Spinal cord (tissue), 9 donors: ENCODE measurements at regions not wholly inside any gene's neighbourhood (a gene's known extent, or its start where the extent isn't known, plus 50 kb on each side); places are given as distances from the start of the nearest gene placed in this dataset.
A peak's percentile ranks its signal among the peaks of the same experiment; 100 is the strongest.
"Not testable (repeated sequence)": the region's sequence is repeated elsewhere in the genome, so short reads cannot be mapped to it uniquely, and the experiment has no call there.

ENCODE experiments used
- DNase-seq, 6 donors: peaks; one replicate each; pipeline versions ENCODE4 v3.0.0 to v3.0.0-alpha.2; 2013 to 2015; ENCODE audit warnings: low spot score in 6 of 6, low read depth in 4 of 6
- H3K27ac ChIP-seq: one replicate; pipeline ENCODE4 v1.5.1; 2013; ENCODE audit warnings: low read depth, low read length, control low read depth
- H3K27me3 ChIP-seq: one replicate; pipeline ENCODE4 v1.6.1; 2013; ENCODE audit warnings: low read length; ENCODE audit not compliant: control insufficient read depth, insufficient read depth
- H3K36me3 ChIP-seq: one replicate; pipeline ENCODE4 v1.6.1; 2013; ENCODE audit warnings: low read length; ENCODE audit not compliant: control insufficient read depth, insufficient read depth
- H3K4me1 ChIP-seq: one replicate; pipeline ENCODE4 v1.6.1; 2013; ENCODE audit warnings: low read length; ENCODE audit not compliant: control insufficient read depth, insufficient read depth
- H3K4me3 ChIP-seq: one replicate; pipeline ENCODE4 v1.5.1; 2013; ENCODE audit warnings: low read depth, low read length, control low read depth
- H3K9me3 ChIP-seq: one replicate; pipeline ENCODE4 v1.6.1; 2013; ENCODE audit warnings: low read length; ENCODE audit not compliant: control insufficient read depth, insufficient read depth
- WGBS: methylation state at CpG from one replicate; pipeline ENCODE4 v1.1.5; 2013; ENCODE audit warnings: missing lambda C conversion rate; ENCODE audit not compliant: insufficient coverage; 5-methylcytosine and 5-hydroxymethylcytosine counted together
- donor health status: healthy.

GRCh38 chr10:27330074-27330473 is 89.5 kb upstream of the ACBD5 start:
- H3K4me3 ChIP-seq: no peak overlapping the region
- 90% methylated on average over 2 of the region's 3 CpGs for WGBS
- H3K9me3 ChIP-seq: no peaks in the 10 kb centered on the region
- no peaks in the 10 kb centered on the region for H3K4me1 ChIP-seq
- no peaks in the 10 kb centered on the region for H3K27me3 ChIP-seq
- H3K36me3 ChIP-seq: no peaks in the 10 kb centered on the region
- DNase-seq: no peak
- no peak overlapping the region for H3K27ac ChIP-seq

GRCh38 chr10:27328946-27329345 is 88.3 kb upstream of the ACBD5 start:
- Histone ChIP-seq H3K27ac (no peak overlapping the region), H3K4me3 (no peak overlapping the region), H3K9me3 (no peaks in the 10 kb centered on the region), H3K4me1 (no peaks in the 10 kb centered on the region), H3K36me3 (no peaks in the 10 kb centered on the region), H3K27me3 (no peaks in the 10 kb centered on the region)
- 69% methylated on average over 1 of the region's 1 CpG for WGBS
- DNase-seq: no peak

- not testable (repeated sequence) for H3K36me3 ChIP-seq, H3K9me3 ChIP-seq, DNase-seq, H3K4me3 ChIP-seq, H3K4me1 ChIP-seq, H3K27me3 ChIP-seq, H3K27ac ChIP-seq
- no CpG with 5 or more reads among the region's 5 CpGs for WGBS
Observed at GRCh38 chr10:27326748-27327147, 86.2 kb upstream of the ACBD5 start.

GRCh38 chr10:27319752-27320431 is 79.3 kb upstream of the ACBD5 start:
- WGBS: 18% methylated on average over 41 of the region's 44 CpGs
- Histone ChIP-seq H3K36me3 (no peaks in the 10 kb centered on the region), H3K4me1 (peaks cover 5% of the 10 kb centered on the region), H3K9me3 (no peaks in the 10 kb centered on the region), H3K27ac (no peak overlapping the region), H3K27me3 (no peaks in the 10 kb centered on the region), H3K4me3 (peak overlapping the region; percentile 16)
- peak in 3 of 6 donors; percentile 15 to 66 (median 60) for DNase-seq

GRCh38 chr10:27319139-27319538 is 78.5 kb upstream of the ACBD5 start:
- H3K9me3 ChIP-seq, H3K27ac ChIP-seq, H3K27me3 ChIP-seq, H3K4me1 ChIP-seq, H3K36me3 ChIP-seq, DNase-seq, H3K4me3 ChIP-seq: not testable (repeated sequence)
- 75% methylated on average over 2 of the region's 5 CpGs for WGBS

- H3K27me3 ChIP-seq, H3K4me3 ChIP-seq, DNase-seq, H3K4me1 ChIP-seq, H3K27ac ChIP-seq, H3K36me3 ChIP-seq, H3K9me3 ChIP-seq: not testable (repeated sequence)
- WGBS: 71% methylated on average over 1 of the region's 2 CpGs
Observed at GRCh38 chr10:27315082-27315481, 74.5 kb upstream of the ACBD5 start.

- not testable (repeated sequence) for H3K36me3 ChIP-seq, DNase-seq, H3K27ac ChIP-seq, H3K27me3 ChIP-seq, H3K4me1 ChIP-seq, H3K9me3 ChIP-seq, H3K4me3 ChIP-seq
- WGBS: no CpG with 5 or more reads among the region's 3 CpGs
Observed at GRCh38 chr10:27313586-27313985, 73.0 kb upstream of the ACBD5 start.

- H3K4me1 ChIP-seq: no peaks in the 10 kb centered on the region
- H3K4me3 ChIP-seq: no peak overlapping the region
- DNase-seq: no peak
- no peaks in the 10 kb centered on the region for H3K36me3 ChIP-seq
- 94% methylated on average over 3 of the region's 4 CpGs for WGBS
- no peaks in the 10 kb centered on the region for H3K9me3 ChIP-seq
- no peak overlapping the region for H3K27ac ChIP-seq
- no peaks in the 10 kb centered on the region for H3K27me3 ChIP-seq
Observed at GRCh38 chr10:27312854-27313253, 72.3 kb upstream of the ACBD5 start.

GRCh38 chr10:27311809-27312208 is 71.2 kb upstream of the ACBD5 start:
- WGBS: 94% methylated on average over 8 of the region's 20 CpGs
- not testable (repeated sequence) for H3K9me3 ChIP-seq, H3K36me3 ChIP-seq, DNase-seq, H3K27me3 ChIP-seq, H3K4me1 ChIP-seq, H3K27ac ChIP-seq, H3K4me3 ChIP-seq

GRCh38 chr10:27298522-27298850 is 57.9 kb upstream of the ACBD5 start:
- WGBS: no CpG with 5 or more reads among the region's 4 CpGs
- H3K36me3 ChIP-seq, H3K27ac ChIP-seq, DNase-seq, H3K4me1 ChIP-seq, H3K27me3 ChIP-seq, H3K4me3 ChIP-seq, H3K9me3 ChIP-seq: not testable (repeated sequence)
